Memory B cell (primary cell): ENCODE measurements at regions not wholly inside any gene's neighbourhood (a gene's known extent, or its start where the extent isn't known, plus 50 kb on each side); places are given as distances from the start of the nearest gene placed in this dataset.
"Not testable (repeated sequence)": the region's sequence is repeated elsewhere in the genome, so short reads cannot be mapped to it uniquely, and the experiment has no call there.

Experiments
- ATAC-seq: fragments of 150-1000 bp; cut with Tn5 transposase; 2 replicates; pipeline ENCODE4 v1.10.0; 2021; ENCODE audit warnings: low read depth, mild to moderate bottlenecking, moderate library complexity
- DNase-seq, 2 donors: peaks; one replicate each; pipeline ENCODE4 v3.0.0; 2022; ENCODE audit warnings: low spot score in 2 of 2
- H3K27ac Mint-ChIP-seq: one replicate; pipeline ENCODE4 v1.8.0; 2022; ENCODE audit warnings: mild to moderate bottlenecking, moderate library complexity, mixed read lengths
- H3K27me3 Mint-ChIP-seq: one replicate; pipeline ENCODE4 v1.8.0; 2022; ENCODE audit warnings: mixed read lengths
- H3K36me3 Mint-ChIP-seq: one replicate; pipeline ENCODE4 v1.8.0; 2022; ENCODE audit warnings: mild to moderate bottlenecking, mixed read lengths
- H3K4me1 Mint-ChIP-seq: one replicate; pipeline ENCODE4 v1.8.0; 2022; ENCODE audit warnings: mixed read lengths
- H3K4me3 Mint-ChIP-seq: one replicate; pipeline ENCODE4 v1.8.0; 2022; ENCODE audit warnings: mild to moderate bottlenecking, moderate library complexity, mixed read lengths
- H3K9me3 Mint-ChIP-seq: one replicate; pipeline ENCODE4 v1.8.0; 2022; ENCODE audit warnings: mixed read lengths

- ATAC-seq (no peak), DNase-seq (no peak)
- Mint-ChIP-seq H3K4me3 (no peak overlapping the region), H3K4me1 (no peaks in the 10 kb centered on the region), H3K27ac (no peak overlapping the region), H3K9me3 (peaks cover 8% of the 10 kb centered on the region), H3K27me3 (no peaks in the 10 kb centered on the region), H3K36me3 (no peaks in the 10 kb centered on the region)
These were observed 272.6 kb downstream of the TRIML1 start for GRCh38 chr4:188411805-188412204.

- H3K4me1 Mint-ChIP-seq = no peaks in the 10 kb centered on the region
- no peak for ATAC-seq
- no peaks in the 10 kb centered on the region for H3K27me3 Mint-ChIP-seq
These were observed 273.3 kb downstream of the TRIML1 start for GRCh38 chr4:188412499-188412898.

GRCh38 chr4:188414441-188414840 lies 275.2 kb downstream of the TRIML1 start:
- ATAC-seq = no peak
- no peaks in the 10 kb centered on the region for H3K4me1 Mint-ChIP-seq
- no peaks in the 10 kb centered on the region for H3K27me3 Mint-ChIP-seq
- H3K4me3 Mint-ChIP-seq = no peak overlapping the region
- peaks cover 8% of the 10 kb centered on the region for H3K9me3 Mint-ChIP-seq
- no peak for DNase-seq
- H3K36me3 Mint-ChIP-seq = no peaks in the 10 kb centered on the region
- no peak overlapping the region for H3K27ac Mint-ChIP-seq

More at GRCh38 chr4:188412499-188412898, 273.3 kb downstream of the TRIML1 start:
- Mint-ChIP-seq H3K9me3 (peaks cover 8% of the 10 kb centered on the region), H3K36me3 (no peaks in the 10 kb centered on the region), H3K4me3 (no peak overlapping the region), H3K27ac (no peak overlapping the region)
- DNase-seq = no peak

- no peaks in the 10 kb centered on the region for H3K27me3 Mint-ChIP-seq
- no peak overlapping the region for H3K4me3 Mint-ChIP-seq
- H3K27ac Mint-ChIP-seq = no peak overlapping the region
- H3K9me3 Mint-ChIP-seq = peaks cover 8% of the 10 kb centered on the region
- DNase-seq = no peak
- no peaks in the 10 kb centered on the region for H3K4me1 Mint-ChIP-seq
- H3K36me3 Mint-ChIP-seq = no peaks in the 10 kb centered on the region
- no peak for ATAC-seq
These were observed 277.9 kb downstream of the TRIML1 start for GRCh38 chr4:188417181-188417580.

- H3K27me3 Mint-ChIP-seq = no peaks in the 10 kb centered on the region
- no peaks in the 10 kb centered on the region for H3K4me1 Mint-ChIP-seq
- DNase-seq (no peak), ATAC-seq (no peak)
- peaks cover 1% of the 10 kb centered on the region for H3K9me3 Mint-ChIP-seq
- no peak overlapping the region for H3K27ac Mint-ChIP-seq
- no peaks in the 10 kb centered on the region for H3K36me3 Mint-ChIP-seq
- no peak overlapping the region for H3K4me3 Mint-ChIP-seq
These were observed 283.8 kb downstream of the TRIML1 start for GRCh38 chr4:188423039-188423438.

- DNase-seq (no peak), ATAC-seq (no peak)
- peaks cover 5% of the 10 kb centered on the region for H3K9me3 Mint-ChIP-seq
- H3K36me3 Mint-ChIP-seq = no peaks in the 10 kb centered on the region
- no peaks in the 10 kb centered on the region for H3K27me3 Mint-ChIP-seq
- H3K4me1 Mint-ChIP-seq = no peaks in the 10 kb centered on the region
- no peak overlapping the region for H3K4me3 Mint-ChIP-seq
- no peak overlapping the region for H3K27ac Mint-ChIP-seq
These were observed 289.7 kb downstream of the TRIML1 start for GRCh38 chr4:188428935-188429334.

GRCh38 chr4:188429965-188430364 lies 290.7 kb downstream of the TRIML1 start:
- Mint-ChIP-seq H3K27ac (no peak overlapping the region), H3K4me1 (no peaks in the 10 kb centered on the region), H3K36me3 (no peaks in the 10 kb centered on the region), H3K9me3 (peaks cover 6% of the 10 kb centered on the region), H3K27me3 (no peaks in the 10 kb centered on the region), H3K4me3 (no peak overlapping the region)
- ATAC-seq = no peak
- DNase-seq = no peak

- Mint-ChIP-seq H3K27me3 (no peaks in the 10 kb centered on the region), H3K9me3 (peaks cover 6% of the 10 kb centered on the region), H3K36me3 (no peaks in the 10 kb centered on the region), H3K27ac (no peak overlapping the region), H3K4me1 (no peaks in the 10 kb centered on the region), H3K4me3 (no peak overlapping the region)
- ATAC-seq (no peak), DNase-seq (no peak)
These were observed 291.1 kb downstream of the TRIML1 start for GRCh38 chr4:188430384-188430783.

- Mint-ChIP-seq H3K27me3 (no peaks in the 10 kb centered on the region), H3K4me3 (no peak overlapping the region), H3K27ac (no peak overlapping the region), H3K36me3 (no peaks in the 10 kb centered on the region), H3K9me3 (peaks cover 6% of the 10 kb centered on the region), H3K4me1 (no peaks in the 10 kb centered on the region)
- DNase-seq = no peak
- no peak for ATAC-seq
These were observed 293.1 kb downstream of the TRIML1 start for GRCh38 chr4:188432328-188432727.

GRCh38 chr4:188433741-188434315 lies 294.6 kb downstream of the TRIML1 start:
- no peak overlapping the region for H3K4me3 Mint-ChIP-seq
- no peaks in the 10 kb centered on the region for H3K4me1 Mint-ChIP-seq
- H3K9me3 Mint-ChIP-seq = peaks cover 4% of the 10 kb centered on the region
- ATAC-seq (no peak), DNase-seq (no peak)
- H3K27me3 Mint-ChIP-seq = no peaks in the 10 kb centered on the region
- H3K36me3 Mint-ChIP-seq = no peaks in the 10 kb centered on the region
- no peak overlapping the region for H3K27ac Mint-ChIP-seq

- Mint-ChIP-seq H3K36me3 (no peaks in the 10 kb centered on the region), H3K9me3 (peaks cover 5% of the 10 kb centered on the region), H3K4me1 (no peaks in the 10 kb centered on the region), H3K27me3 (no peaks in the 10 kb centered on the region), H3K4me3 (no peak overlapping the region), H3K27ac (no peak overlapping the region)
- no peak for DNase-seq
- ATAC-seq = no peak
These were observed 295.4 kb downstream of the TRIML1 start for GRCh38 chr4:188434643-188435042.

- H3K4me3 Mint-ChIP-seq = no peak overlapping the region
- no peak for ATAC-seq
- H3K36me3 Mint-ChIP-seq = no peaks in the 10 kb centered on the region
- no peaks in the 10 kb centered on the region for H3K4me1 Mint-ChIP-seq
- no peaks in the 10 kb centered on the region for H3K27me3 Mint-ChIP-seq
- no peak for DNase-seq
- H3K9me3 Mint-ChIP-seq = peaks cover 5% of the 10 kb centered on the region
- H3K27ac Mint-ChIP-seq = no peak overlapping the region
These were observed 296.1 kb downstream of the TRIML1 start for GRCh38 chr4:188435381-188435780.

- H3K4me3 Mint-ChIP-seq = no peak overlapping the region
- H3K4me1 Mint-ChIP-seq = no peaks in the 10 kb centered on the region
- no peaks in the 10 kb centered on the region for H3K36me3 Mint-ChIP-seq
- no peak overlapping the region for H3K27ac Mint-ChIP-seq
- ATAC-seq = no peak
- DNase-seq = no peak
- no peaks in the 10 kb centered on the region for H3K27me3 Mint-ChIP-seq
- peaks cover 2% of the 10 kb centered on the region for H3K9me3 Mint-ChIP-seq
These were observed 298.3 kb downstream of the TRIML1 start for GRCh38 chr4:188437535-188437934.

GRCh38 chr4:188438391-188438824 lies 299.2 kb downstream of the TRIML1 start:
- H3K9me3 Mint-ChIP-seq, H3K4me1 Mint-ChIP-seq, ATAC-seq, DNase-seq, H3K4me3 Mint-ChIP-seq, H3K27me3 Mint-ChIP-seq, H3K36me3 Mint-ChIP-seq, H3K27ac Mint-ChIP-seq: not testable (repeated sequence)

- ATAC-seq (no peak), DNase-seq (no peak)
- Mint-ChIP-seq H3K4me3 (no peak overlapping the region), H3K27ac (no peak overlapping the region), H3K9me3 (peaks cover 4% of the 10 kb centered on the region), H3K27me3 (no peaks in the 10 kb centered on the region), H3K4me1 (no peaks in the 10 kb centered on the region), H3K36me3 (no peaks in the 10 kb centered on the region)
These were observed 300.5 kb downstream of the TRIML1 start for GRCh38 chr4:188439641-188440311.
